Transverse colon (tissue), 4 donors: ENCODE measurements at regions not wholly inside any gene's neighbourhood (a gene's known extent, or its start where the extent isn't known, plus 50 kb on each side); places are given as distances from the start of the nearest gene placed in this dataset.

ENCODE experiments used
- DNase-seq: peaks from one replicate; pipeline ENCODE4 v3.0.0-alpha.2; 2019
- H3K27ac ChIP-seq, 4 donors: fragments of 200-600 bp; sonication (generic); 2 replicates each; pipeline ENCODE4 v1.5.1; 2016 to 2018; ENCODE audit warnings: inconsistent platforms in 4 of 4
- H3K27me3 ChIP-seq: fragments of 200-600 bp; sonication (generic); 2 replicates; pipeline ENCODE4 v1.5.1; 2017; ENCODE audit warnings: inconsistent platforms
- H3K36me3 ChIP-seq, 4 donors: fragments of 200-600 bp; sonication (generic); 2 replicates each; pipeline ENCODE4 v1.5.1; 2017 to 2019; ENCODE audit warnings: inconsistent platforms in 4 of 4
- H3K4me1 ChIP-seq, 4 donors: fragments of 200-600 bp; sonication (generic); 2 replicates each; pipeline ENCODE4 v1.5.1; 2017 to 2020; ENCODE audit warnings: inconsistent platforms in 4 of 4
- H3K4me3 ChIP-seq, 4 donors: fragments of 200-600 bp; sonication (generic); 1 replicate in 1 of 4; 2 replicates in 3 of 4; pipeline versions ENCODE4 v1.5.1 to v1.6.1; 2017 to 2019; ENCODE audit warnings: inconsistent platforms in 4 of 4
- H3K9me3 ChIP-seq, 2 donors: fragments of 200-600 bp; sonication (generic); 2 replicates each; pipeline ENCODE4 v1.5.1; 2017 to 2019; ENCODE audit warnings: inconsistent platforms in 2 of 2
- EP300 ChIP-seq: sonication (generic); formaldehyde crosslinking; IDR thresholded peaks from one replicate; pipeline ENCODE4 v1.6.1; 2017; ENCODE audit warnings: antibody characterized with exemption, low read depth
- POLR2A ChIP-seq: fragments of 450-650 bp; IDR thresholded peaks from one replicate; pipeline ENCODE4 v1.6.1; 2016; ENCODE audit warnings: antibody characterized with exemption, mild to moderate bottlenecking, moderate library complexity
- POLR2AphosphoS5 ChIP-seq, 3 donors: sonication (generic); formaldehyde crosslinking; IDR thresholded peaks; one replicate each; pipeline ENCODE4 v1.6.1; 2016; ENCODE audit warnings: antibody characterized with exemption in 3 of 3
- WGBS, 2 donors: methylation state at CpG; one replicate each; pipeline ENCODE4 v1.1.5; 2018; ENCODE audit warnings: low coverage in 1 of 2; 5-methylcytosine and 5-hydroxymethylcytosine counted together
- in situ Hi-C, 4 donors: fragments of 200-750 bp; cut with MboI; loops; one replicate each; pipeline versions ENCODE4 v1.15.0 to v1.15.1; 2017; ENCODE audit warnings: low sequenced_read_pairs in 3 of 4, low pct_ligation_motif_present in 1 of 4, low pct_unique_long_range_greater_than_20kb in 1 of 4
- intact Hi-C: fragments of 100-400 bp; cut with DNase I; formaldehyde crosslinking; loops from one replicate; pipeline ENCODE4 v1.15.1; 2023; ENCODE audit warnings: low total_unique reads
- TF ChIP-seq, protein P1 (sequence below), 5 experiments: fragments of 200-600 bp in 3 of 5; fragments of 450-650 bp in 2 of 5; sonication (generic) in 3 of 5; IDR thresholded peaks; 1 replicate in 2 of 5; 2 replicates in 3 of 5; pipeline ENCODE4 v1.5.1; 2016 to 2017; ENCODE audit warnings: antibody characterized with exemption in 5 of 5, inconsistent platforms in 3 of 5, mild to moderate bottlenecking in 2 of 5, moderate library complexity in 1 of 5

DNA sequence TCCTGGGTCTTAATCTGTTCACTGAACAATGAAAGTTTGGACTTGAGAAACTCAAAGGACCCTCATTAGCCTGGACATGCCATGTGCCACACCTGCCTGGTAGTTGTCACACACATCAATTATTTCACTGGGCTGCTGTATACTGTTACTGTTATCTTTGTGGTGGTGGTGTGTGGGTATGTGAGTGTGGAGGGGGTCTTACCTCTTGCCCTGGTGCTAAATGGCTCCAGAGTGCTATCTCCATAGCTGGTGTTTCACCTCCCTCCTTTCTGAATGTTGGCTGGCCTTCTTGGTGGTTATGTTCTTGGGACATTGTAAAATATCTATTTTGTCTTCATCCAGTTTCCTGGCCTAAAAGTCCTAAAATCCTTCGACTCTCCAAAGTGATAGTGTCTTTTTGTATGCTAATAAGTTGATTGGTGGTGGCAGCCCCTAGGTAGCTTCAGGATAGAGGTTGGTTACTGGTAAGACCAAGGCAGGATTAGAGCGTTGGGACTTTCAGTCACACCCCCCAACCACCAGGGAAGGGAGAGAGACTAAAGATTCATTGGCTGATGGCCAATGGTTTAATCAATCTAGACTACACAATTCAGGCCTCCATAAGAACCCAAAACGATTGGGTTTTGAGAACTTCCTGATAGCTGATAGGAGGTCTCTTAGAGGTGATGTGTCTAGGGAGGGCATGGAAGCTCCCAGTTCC lies 328.1 kb downstream of the MYCN start:
- Histone ChIP-seq H3K27ac (no peak overlapping the region), H3K4me3 (no peak overlapping the region), H3K4me1 (no peaks in the 10 kb centered on the region), H3K27me3 (no peaks in the 10 kb centered on the region), H3K9me3 (no peaks in the 10 kb centered on the region), H3K36me3 (no peaks in the 10 kb centered on the region)
- in situ Hi-C loops (no loop called here), intact Hi-C loops (no loop called here)
- 73 to 82% methylated on average over 3 of the region's 3 CpGs for WGBS, 2 donors
- no peak for DNase-seq
- TF ChIP-seq, protein P1, sequence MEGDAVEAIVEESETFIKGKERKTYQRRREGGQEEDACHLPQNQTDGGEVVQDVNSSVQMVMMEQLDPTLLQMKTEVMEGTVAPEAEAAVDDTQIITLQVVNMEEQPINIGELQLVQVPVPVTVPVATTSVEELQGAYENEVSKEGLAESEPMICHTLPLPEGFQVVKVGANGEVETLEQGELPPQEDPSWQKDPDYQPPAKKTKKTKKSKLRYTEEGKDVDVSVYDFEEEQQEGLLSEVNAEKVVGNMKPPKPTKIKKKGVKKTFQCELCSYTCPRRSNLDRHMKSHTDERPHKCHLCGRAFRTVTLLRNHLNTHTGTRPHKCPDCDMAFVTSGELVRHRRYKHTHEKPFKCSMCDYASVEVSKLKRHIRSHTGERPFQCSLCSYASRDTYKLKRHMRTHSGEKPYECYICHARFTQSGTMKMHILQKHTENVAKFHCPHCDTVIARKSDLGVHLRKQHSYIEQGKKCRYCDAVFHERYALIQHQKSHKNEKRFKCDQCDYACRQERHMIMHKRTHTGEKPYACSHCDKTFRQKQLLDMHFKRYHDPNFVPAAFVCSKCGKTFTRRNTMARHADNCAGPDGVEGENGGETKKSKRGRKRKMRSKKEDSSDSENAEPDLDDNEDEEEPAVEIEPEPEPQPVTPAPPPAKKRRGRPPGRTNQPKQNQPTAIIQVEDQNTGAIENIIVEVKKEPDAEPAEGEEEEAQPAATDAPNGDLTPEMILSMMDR (IDR thresholded peaks at IDR 0.05), result no peak
- no peak for TF ChIP-seq EP300

DNA sequence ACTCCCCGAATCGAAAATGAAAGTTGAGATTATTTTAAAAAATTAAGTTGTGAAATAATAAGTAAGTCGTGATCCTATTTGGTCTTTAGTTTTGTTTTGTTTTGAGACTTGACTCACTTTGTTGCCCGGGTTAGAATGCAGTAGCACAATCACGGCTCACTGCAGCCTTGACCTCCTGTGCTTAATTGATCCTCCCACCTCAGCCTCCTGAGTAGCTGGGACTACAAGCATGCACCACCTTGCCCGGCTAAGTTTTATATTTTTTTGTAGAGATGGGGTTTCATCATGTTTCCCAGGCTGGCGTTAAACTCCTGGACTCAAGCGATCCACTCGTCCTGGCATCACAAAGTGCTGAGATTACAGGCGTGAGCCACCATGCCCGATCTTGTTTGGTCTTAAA lies 326.2 kb downstream of the MYCN start:
- 89 to 94% methylated on average over 11 of the region's 11 CpGs for WGBS, 2 donors
- Histone ChIP-seq H3K36me3 (no peaks in the 10 kb centered on the region), H3K4me1 (no peaks in the 10 kb centered on the region), H3K4me3 (no peak overlapping the region), H3K9me3 (no peaks in the 10 kb centered on the region), H3K27me3 (no peaks in the 10 kb centered on the region), H3K27ac (no peak overlapping the region)
- intact Hi-C loops, result no loop called here
- TF ChIP-seq, protein P1 (IDR thresholded peaks at IDR 0.05), result no peak
- no peak for TF ChIP-seq EP300
- TF ChIP-seq POLR2A, result no peak
- no peak for TF ChIP-seq POLR2AphosphoS5 (IDR thresholded peaks at IDR 0.05)
- no peak for DNase-seq
- in situ Hi-C loops, result no loop called here

DNA sequence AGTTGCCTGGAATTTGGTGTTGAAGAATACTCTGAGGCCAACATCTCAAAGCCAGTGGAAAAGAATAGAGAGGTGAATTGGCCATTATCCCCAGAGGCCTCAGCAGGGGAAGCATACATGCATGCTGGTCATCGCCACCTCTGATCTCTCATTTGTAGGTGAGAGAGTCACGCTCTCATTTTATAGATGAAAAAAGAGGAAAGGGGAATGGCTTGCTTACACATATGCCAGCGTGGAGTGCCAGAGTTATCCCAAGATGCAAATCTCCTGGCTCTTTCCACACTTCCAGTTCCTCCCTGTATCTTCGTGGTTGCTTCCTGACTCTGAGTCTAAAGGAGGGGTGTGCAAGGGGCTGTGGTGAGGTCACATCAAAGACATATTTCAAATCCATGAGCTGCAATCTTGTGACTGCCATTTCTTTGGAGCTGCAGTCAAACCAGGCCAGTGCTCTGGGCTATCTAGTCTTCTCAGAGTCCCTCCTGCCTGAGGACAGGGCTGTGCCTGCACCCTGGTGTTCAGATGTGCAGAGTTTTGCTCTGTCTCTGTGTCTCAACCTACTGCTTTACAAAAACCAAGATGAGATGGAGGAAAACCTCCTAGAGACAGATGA lies 324.7 kb downstream of the MYCN start:
- intact Hi-C loops, result no loop called here
- Histone ChIP-seq H3K4me1 (no peaks in the 10 kb centered on the region), H3K27ac (no peak overlapping the region), H3K4me3 (no peak overlapping the region), H3K27me3 (no peaks in the 10 kb centered on the region), H3K36me3 (no peaks in the 10 kb centered on the region), H3K9me3 (no peaks in the 10 kb centered on the region)
- in situ Hi-C loops, result no loop called here
- DNase-seq, result no peak
- TF ChIP-seq EP300 (no peak), POLR2AphosphoS5 (IDR thresholded peaks at IDR 0.05) (no peak), POLR2A (no peak)
- TF ChIP-seq, protein P1 (IDR thresholded peaks at IDR 0.05), result no peak
- 78% methylated on average over 3 to 4 of the region's 4 CpGs for WGBS, 2 donors

DNA sequence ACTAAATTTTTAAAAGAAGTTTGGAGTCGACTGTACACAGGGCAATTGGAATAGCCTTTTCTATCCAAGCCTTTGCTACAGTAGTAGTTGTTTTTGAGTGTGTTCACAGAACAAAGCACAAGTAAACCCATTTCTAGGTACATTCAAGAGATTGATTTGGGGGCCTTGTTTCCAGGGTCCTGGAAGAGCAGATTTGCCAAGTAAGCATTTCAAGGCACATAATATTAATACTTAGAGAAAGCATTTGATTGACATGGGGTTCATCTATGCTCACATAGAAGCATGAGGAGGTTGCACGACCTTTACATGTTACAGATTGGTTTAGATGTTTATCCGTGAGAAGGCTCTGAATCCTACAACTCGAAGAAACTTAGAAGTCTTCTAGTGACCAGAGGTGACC lies 324.1 kb downstream of the MYCN start:
- Histone ChIP-seq H3K27ac (no peak overlapping the region), H3K36me3 (no peaks in the 10 kb centered on the region), H3K27me3 (no peaks in the 10 kb centered on the region), H3K9me3 (no peaks in the 10 kb centered on the region), H3K4me3 (no peak overlapping the region), H3K4me1 (no peaks in the 10 kb centered on the region)
- 80 to 86% methylated on average over 2 to 4 of the region's 4 CpGs for whole genome bisulfite sequencing, 2 donors
- TF ChIP-seq POLR2A, result no peak
- TF ChIP-seq, protein P1 (IDR thresholded peaks at IDR 0.05), result no peak
- TF ChIP-seq POLR2AphosphoS5 (IDR thresholded peaks at IDR 0.05), result no peak
- TF ChIP-seq EP300, result no peak
- in situ Hi-C loops, result no loop called here
- DNase-seq, result no peak
- intact Hi-C loops, result no loop called here
